Type B pancreatic cell (in vitro differentiated cells): ENCODE measurements at regions not wholly inside any gene's neighbourhood (a gene's known extent, or its start where the extent isn't known, plus 50 kb on each side); places are given as distances from the start of the nearest gene placed in this dataset.

Experiments
- DNase-seq: peaks from one replicate; pipeline ENCODE4 v3.0.0; 2021; ENCODE audit warnings: mixed read lengths; ENCODE audit not compliant: unreplicated experiment; ENCODE audit errors: extremely low spot score
- H3K27ac Mint-ChIP-seq: 2 replicates; pipeline ENCODE4 v1.8.0; 2021; ENCODE audit warnings: mild to moderate bottlenecking, mixed read lengths
- H3K27me3 Mint-ChIP-seq: 2 replicates; pipeline ENCODE4 v1.8.0; 2021; ENCODE audit warnings: mixed read lengths
- H3K36me3 Mint-ChIP-seq: 2 replicates; pipeline ENCODE4 v1.8.0; 2021; ENCODE audit warnings: mixed read lengths
- H3K4me1 Mint-ChIP-seq: one replicate; pipeline ENCODE4 v1.8.0; 2021; ENCODE audit warnings: mixed read lengths; ENCODE audit not compliant: unreplicated experiment
- H3K4me3 Mint-ChIP-seq: 2 replicates; pipeline ENCODE4 v1.8.0; 2021; ENCODE audit warnings: mild to moderate bottlenecking, mixed read lengths
- H3K9me3 Mint-ChIP-seq: 2 replicates; pipeline ENCODE4 v1.8.0; 2021; ENCODE audit warnings: mixed read lengths
- TF ChIP-seq, protein P1 (sequence below): fragments of 200-600 bp; sonication (generic); conservative IDR thresholded peaks from 2 replicates; pipeline ENCODE4 v1.5.0; 2021; ENCODE audit warnings: antibody characterized with exemption, mild to moderate bottlenecking

DNA sequence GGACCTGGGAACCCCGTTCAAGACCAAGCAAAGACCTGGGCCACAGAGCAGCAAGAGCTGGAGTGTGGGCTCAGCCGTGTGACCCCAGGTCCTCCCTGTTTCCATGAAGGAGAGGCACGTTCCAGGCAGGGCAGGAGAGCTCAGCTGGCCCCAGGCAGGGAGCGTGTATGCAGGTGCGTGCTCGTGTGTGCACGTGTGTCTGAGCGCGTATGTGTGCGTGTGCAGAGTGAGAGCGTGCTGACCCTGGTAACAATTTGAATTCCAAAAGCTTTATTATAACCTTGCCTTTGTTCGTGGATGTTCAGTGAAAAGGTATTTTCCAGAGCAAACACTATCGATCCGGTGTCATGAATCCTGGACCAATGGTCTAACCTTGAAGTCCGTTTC is 54.6 kb downstream of the FOXL3 start:
- H3K9me3 Mint-ChIP-seq = no peaks in the 10 kb centered on the region
- no peak overlapping the region for H3K27ac Mint-ChIP-seq
- H3K36me3 Mint-ChIP-seq = no peaks in the 10 kb centered on the region
- H3K27me3 Mint-ChIP-seq = peaks cover under 1% of the 10 kb centered on the region
- TF ChIP-seq, protein P1, sequence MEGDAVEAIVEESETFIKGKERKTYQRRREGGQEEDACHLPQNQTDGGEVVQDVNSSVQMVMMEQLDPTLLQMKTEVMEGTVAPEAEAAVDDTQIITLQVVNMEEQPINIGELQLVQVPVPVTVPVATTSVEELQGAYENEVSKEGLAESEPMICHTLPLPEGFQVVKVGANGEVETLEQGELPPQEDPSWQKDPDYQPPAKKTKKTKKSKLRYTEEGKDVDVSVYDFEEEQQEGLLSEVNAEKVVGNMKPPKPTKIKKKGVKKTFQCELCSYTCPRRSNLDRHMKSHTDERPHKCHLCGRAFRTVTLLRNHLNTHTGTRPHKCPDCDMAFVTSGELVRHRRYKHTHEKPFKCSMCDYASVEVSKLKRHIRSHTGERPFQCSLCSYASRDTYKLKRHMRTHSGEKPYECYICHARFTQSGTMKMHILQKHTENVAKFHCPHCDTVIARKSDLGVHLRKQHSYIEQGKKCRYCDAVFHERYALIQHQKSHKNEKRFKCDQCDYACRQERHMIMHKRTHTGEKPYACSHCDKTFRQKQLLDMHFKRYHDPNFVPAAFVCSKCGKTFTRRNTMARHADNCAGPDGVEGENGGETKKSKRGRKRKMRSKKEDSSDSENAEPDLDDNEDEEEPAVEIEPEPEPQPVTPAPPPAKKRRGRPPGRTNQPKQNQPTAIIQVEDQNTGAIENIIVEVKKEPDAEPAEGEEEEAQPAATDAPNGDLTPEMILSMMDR = no peak
- no peak for DNase-seq
- H3K4me3 Mint-ChIP-seq = no peak overlapping the region
- peaks cover 30% of the 10 kb centered on the region for H3K4me1 Mint-ChIP-seq

DNA sequence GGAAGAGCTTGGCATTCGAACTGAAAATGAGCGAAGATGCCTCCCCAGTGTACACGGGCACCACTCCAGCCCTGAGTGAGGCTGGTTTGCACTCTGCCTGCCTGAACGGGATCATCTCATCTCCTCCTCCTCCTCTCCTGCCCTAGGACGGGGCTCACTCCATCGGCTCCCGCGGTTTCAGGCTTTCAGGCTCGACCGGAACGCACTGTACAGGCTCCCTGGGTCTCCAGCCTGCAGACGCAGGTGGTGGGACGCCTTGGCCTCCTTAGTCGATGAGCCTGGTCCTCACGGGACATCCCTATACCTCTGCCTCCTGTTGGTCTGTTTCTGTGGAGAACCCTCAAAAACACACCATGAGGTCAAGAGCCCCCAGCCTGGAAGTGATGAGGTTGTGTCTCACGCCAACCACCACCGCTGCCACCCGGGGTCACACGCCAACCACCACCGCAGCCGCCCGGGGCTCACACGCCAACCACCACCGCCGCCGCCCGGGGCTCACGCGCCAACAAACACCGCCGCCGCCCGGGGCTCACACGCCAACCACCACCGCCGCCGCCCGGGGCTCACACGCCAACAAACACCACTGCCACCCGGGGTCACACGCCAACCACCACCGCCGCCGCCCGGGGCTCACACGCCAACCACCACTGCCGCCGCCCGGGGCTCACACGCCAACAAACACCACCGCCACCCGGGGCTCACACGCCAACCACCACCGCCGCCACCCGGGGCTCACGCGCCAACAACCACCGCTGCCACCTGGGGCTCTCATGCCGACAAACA is 56.3 kb downstream of the FOXL3 start:
- H3K36me3 Mint-ChIP-seq = no peaks in the 10 kb centered on the region

DNA sequence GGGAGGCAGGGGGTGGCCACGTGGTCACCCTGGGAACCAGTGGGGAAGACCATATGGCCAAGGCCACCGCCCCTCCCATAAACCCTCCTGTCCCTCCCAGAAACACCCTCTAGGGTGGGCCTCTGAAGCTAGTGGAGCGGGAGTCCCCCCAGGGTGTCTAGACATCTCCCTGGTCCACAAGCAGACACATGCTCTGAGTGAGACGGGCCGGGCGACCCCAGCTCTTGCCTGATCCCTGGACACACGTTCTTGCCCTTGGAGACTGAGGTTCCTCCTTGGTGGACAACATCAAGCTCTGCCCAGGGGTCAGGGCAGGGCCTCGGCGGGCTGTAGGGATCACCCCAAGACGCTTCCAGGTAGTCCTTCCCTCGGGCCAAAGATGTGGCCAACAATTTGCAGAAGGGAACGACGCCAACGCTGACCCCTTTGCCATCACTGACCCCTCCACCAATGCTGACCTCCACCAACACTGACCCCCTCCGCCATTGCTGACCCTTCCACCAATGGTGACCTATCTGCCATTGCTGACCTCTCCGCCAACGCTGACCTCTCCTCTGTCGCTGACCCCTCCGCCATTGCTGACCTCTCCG is 57.1 kb downstream of the FOXL3 start:
- H3K9me3 Mint-ChIP-seq = no peaks in the 10 kb centered on the region
- no peak overlapping the region for H3K4me3 Mint-ChIP-seq
- no peaks in the 10 kb centered on the region for H3K36me3 Mint-ChIP-seq
- H3K4me1 Mint-ChIP-seq = peaks cover 23% of the 10 kb centered on the region
- peak overlapping the region; percentile 58 for H3K27ac Mint-ChIP-seq
- no peaks in the 10 kb centered on the region for H3K27me3 Mint-ChIP-seq
- no peak for DNase-seq
- TF ChIP-seq, protein P1 = no peak

More for the DNA sequence above, 56.3 kb downstream of the FOXL3 start:
- peaks cover 28% of the 10 kb centered on the region for H3K4me1 Mint-ChIP-seq
- no peaks in the 10 kb centered on the region for H3K9me3 Mint-ChIP-seq
- TF ChIP-seq, protein P1 = no peak
- no peak overlapping the region for H3K4me3 Mint-ChIP-seq
- no peak overlapping the region for H3K27ac Mint-ChIP-seq
- DNase-seq = no peak
- no peaks in the 10 kb centered on the region for H3K27me3 Mint-ChIP-seq

DNA sequence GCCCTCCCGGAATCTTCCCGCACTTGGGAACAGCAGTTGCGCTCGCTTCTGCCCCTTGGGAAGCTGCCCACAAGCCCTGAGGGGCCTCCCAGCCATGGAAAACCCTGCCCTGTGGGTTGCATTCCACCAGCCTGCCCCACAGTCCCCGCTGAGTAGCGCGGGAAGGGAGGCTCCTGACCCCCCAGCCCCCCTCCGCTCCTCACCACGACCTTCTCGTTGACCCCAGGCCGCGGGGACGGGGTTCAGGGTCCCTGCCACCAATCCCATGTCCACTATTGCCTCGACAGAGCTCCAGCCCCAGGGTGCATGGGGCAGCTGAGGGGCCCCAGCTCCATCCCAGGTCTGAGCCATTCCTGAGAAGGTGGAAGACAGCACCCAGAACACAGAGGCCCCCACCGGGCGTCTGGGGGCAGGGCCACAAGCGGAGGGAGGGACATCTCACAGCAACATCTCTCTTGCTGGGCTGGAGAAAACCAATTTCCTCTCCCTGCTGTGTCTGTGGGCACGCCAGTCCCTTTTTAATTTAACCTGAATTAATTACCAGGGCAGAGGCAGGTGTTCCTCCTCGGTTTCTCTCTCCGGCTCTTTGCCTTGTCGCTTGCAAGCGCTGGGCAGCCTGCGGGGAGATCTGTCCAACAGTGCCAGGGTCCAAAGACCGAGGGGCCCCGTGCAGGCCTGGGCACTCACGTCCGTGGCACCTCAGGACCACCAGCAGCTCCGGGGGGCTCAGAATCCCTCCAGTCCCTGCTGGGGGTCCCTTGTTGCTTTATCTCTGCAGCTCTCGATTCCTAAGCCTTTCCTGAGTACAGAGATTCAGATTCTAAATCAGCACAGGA is 57.9 kb downstream of the FOXL3 start:
- Mint-ChIP-seq H3K27ac (peak overlapping the region; percentile 58), H3K4me3 (no peak overlapping the region), H3K4me1 (peaks cover 22% of the 10 kb centered on the region), H3K9me3 (no peaks in the 10 kb centered on the region), H3K27me3 (no peaks in the 10 kb centered on the region), H3K36me3 (no peaks in the 10 kb centered on the region)
- TF ChIP-seq, protein P1 = no peak
- no peak for DNase-seq

DNA sequence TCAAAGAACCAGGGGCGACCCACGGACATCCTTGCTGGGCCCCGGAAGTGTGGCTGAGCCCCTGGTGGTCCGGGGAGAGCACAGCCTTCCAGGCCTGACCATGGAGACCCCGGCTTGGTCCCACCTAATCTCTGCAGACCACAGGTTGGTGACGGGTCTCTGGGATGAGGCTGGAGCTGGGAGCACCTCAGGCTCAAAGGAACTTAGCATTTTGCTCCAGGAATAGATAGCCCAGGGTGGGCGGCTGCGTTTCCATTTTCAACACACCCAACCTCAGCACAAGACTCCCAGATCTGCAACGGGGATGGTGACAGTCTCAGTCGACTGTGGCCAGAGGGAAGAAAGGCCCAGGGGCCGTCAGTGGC is 58.5 kb downstream of the FOXL3 start:
- Mint-ChIP-seq H3K9me3 (no peaks in the 10 kb centered on the region), H3K4me3 (no peak overlapping the region), H3K27ac (no peak overlapping the region), H3K4me1 (peaks cover 17% of the 10 kb centered on the region), H3K27me3 (no peaks in the 10 kb centered on the region), H3K36me3 (no peaks in the 10 kb centered on the region)
- DNase-seq = no peak
- TF ChIP-seq, protein P1 = no peak
